NCI-H446 treated with DMSO at 0.1 percent for 48 hours (cell line): ENCODE measurements at regions not wholly inside any gene's neighbourhood (a gene's known extent, or its start where the extent isn't known, plus 50 kb on each side); places are given as distances from the start of the nearest gene placed in this dataset.
"Not testable (repeated sequence)": the region's sequence is repeated elsewhere in the genome, so short reads cannot be mapped to it uniquely, and the experiment has no call there.

Experiments
- DNase-seq: peaks from one replicate; lab custom pipeline; 2025; lab: John Stamatoyannopoulos, UW

GRCh38 chr4:145295547-145295946, 115.2 kb upstream of the OTUD4 start:
- no peak for DNase-seq

- DNase-seq, result no peak
These were observed 114.7 kb upstream of the OTUD4 start for GRCh38 chr4:145295122-145295521.

- DNase-seq, result no peak
These were observed 113.3 kb upstream of the OTUD4 start for GRCh38 chr4:145293658-145294057.

- no peak for DNase-seq
These were observed 110.6 kb upstream of the OTUD4 start for GRCh38 chr4:145290955-145291354.

GRCh38 chr4:145289403-145290076, 109.2 kb upstream of the OTUD4 start:
- DNase-seq, result no peak

GRCh38 chr4:145287351-145287750, 107.0 kb upstream of the OTUD4 start:
- DNase-seq, result no peak

GRCh38 chr4:145285928-145286327, 105.5 kb upstream of the OTUD4 start:
- DNase-seq, result no peak

- no peak for DNase-seq
These were observed 103.5 kb upstream of the OTUD4 start for GRCh38 chr4:145283909-145284308.

GRCh38 chr4:145281951-145282350, 101.6 kb upstream of the OTUD4 start:
- DNase-seq, result no peak

- DNase-seq, result no peak
These were observed 100.8 kb upstream of the OTUD4 start for GRCh38 chr4:145281224-145281623.

GRCh38 chr4:145280541-145280940, 100.2 kb upstream of the OTUD4 start:
- no peak for DNase-seq

GRCh38 chr4:145279122-145279960, 99.0 kb upstream of the OTUD4 start:
- DNase-seq, result no peak

GRCh38 chr4:145278341-145279121, 98.1 kb upstream of the OTUD4 start:
- no peak for DNase-seq

GRCh38 chr4:145277011-145277410, 96.6 kb upstream of the OTUD4 start:
- no peak for DNase-seq

GRCh38 chr4:145276050-145276449, 95.7 kb upstream of the OTUD4 start:
- no peak for DNase-seq

- no peak for DNase-seq
These were observed 90.8 kb upstream of the OTUD4 start for GRCh38 chr4:145271194-145271593.

GRCh38 chr4:145266881-145267280, 86.5 kb upstream of the OTUD4 start:
- no peak for DNase-seq

GRCh38 chr4:145260091-145260490, 79.7 kb upstream of the OTUD4 start:
- no peak for DNase-seq

GRCh38 chr4:145255311-145255710, 74.9 kb upstream of the OTUD4 start:
- not testable (repeated sequence) for DNase-seq

GRCh38 chr4:145252190-145252589, 71.8 kb upstream of the OTUD4 start:
- no peak for DNase-seq

GRCh38 chr4:145251391-145251790, 71.0 kb upstream of the OTUD4 start:
- no peak for DNase-seq

- no peak for DNase-seq
These were observed 68.6 kb upstream of the OTUD4 start for GRCh38 chr4:145248971-145249370.

- DNase-seq, result no peak
These were observed 68.1 kb upstream of the OTUD4 start for GRCh38 chr4:145248502-145248901.
